GM18861 (cell line): ENCODE measurements at regions not wholly inside any gene's neighbourhood (a gene's known extent, or its start where the extent isn't known, plus 50 kb on each side); places are given as distances from the start of the nearest gene placed in this dataset.

Source experiments
- ATAC-seq: cut with Tn5 transposase; IDR thresholded peaks from one replicate; pipeline ENCODE4 v1.9.1; 2021; ENCODE audit not compliant: unreplicated experiment

DNA sequence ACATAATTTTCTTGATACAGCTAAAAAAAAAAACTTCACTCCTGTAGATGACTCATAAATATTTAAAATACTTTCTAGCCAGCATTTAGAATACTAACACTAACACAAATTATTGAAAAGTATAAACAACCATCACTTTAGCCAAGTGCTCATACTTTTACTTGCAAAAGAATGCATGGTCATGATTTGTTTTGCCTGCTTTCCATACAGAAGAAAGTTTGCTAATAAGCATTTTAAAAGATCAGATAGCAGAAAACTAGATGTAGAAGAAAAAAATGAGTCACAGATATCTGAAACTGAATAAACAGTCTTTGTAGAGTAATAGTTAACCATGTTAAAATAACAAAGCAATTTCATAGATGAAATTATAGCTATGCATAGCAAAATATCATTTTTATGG lies 2280.4 kb upstream of the PCDH20 start:
- no peak for ATAC-seq

DNA sequence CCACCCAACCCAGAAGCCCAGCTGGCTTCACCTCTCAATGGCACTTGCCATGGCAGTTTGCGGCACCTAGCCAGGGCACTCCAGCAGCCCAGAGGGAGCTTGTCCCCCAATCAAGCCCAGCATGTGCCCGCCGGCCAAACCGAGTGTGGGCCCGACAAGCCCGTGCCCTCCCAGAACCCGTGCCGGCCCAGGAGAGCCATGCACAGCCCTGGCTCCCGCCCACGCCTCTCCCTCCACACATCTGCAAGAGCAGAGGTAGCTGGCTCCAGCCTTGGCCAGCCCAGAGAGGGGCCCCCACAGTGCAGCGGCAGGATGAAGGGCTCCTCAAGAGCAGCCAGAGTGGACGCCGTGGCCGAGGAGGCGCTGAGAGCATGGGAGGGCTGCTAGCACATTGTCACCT lies 2278.0 kb upstream of the PCDH20 start:
- no peak for ATAC-seq

DNA sequence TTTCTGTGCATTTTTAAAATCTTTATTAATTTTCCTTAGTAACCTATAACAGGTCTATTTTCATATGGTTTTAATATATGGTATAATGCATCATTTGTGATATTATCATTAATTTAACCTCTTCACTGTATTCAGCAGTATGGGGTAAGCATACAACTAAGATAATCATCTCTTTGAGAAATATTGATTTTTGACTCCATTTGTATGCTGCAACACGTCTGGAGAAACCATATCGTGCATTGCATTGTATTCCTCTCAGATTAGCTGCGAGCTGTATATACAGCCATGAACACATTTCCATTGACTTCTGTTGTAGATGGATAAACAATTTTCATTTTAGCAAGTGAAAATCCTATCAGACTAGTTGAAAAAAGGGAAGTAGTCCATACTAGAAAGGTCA lies 2275.8 kb upstream of the PCDH20 start:
- ATAC-seq = no peak

DNA sequence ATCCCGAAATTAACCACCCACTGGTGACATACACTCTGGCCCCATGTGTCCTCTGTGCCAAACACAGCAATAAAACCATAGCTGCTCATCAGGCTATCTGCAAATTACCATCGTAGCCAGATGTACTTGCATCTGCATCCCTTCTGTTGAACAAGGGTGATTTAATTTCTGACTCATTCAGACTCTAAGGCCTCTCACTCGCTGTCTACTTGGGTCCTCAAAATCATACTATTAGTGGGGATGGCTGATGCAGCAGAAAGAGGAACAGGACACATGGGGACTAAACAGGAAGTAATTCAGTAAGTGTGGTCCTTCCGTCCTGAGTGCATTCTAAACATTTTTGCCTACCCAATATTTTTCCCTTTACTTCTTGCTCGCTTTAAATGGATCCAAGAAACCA lies 2275.0 kb upstream of the PCDH20 start:
- ATAC-seq = no peak

DNA sequence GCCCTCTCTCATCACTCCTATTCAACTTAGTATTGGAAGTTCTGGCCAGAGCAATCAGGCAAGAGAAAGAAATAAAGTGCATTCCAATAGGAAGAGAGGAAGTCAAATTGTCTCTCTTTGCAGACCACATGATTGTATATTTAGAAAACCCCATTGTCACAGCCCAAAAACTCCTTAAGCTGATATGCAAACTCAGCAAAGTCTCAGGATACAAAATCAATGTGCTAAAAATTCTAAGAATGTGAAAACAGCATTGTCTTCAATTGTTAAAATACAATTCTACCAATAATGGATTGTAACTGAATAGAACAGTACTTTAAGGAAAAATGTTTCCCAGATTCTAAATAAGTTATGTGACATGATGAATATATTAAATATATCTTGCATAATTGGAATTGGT lies 2269.2 kb upstream of the PCDH20 start:
- ATAC-seq = no peak

DNA sequence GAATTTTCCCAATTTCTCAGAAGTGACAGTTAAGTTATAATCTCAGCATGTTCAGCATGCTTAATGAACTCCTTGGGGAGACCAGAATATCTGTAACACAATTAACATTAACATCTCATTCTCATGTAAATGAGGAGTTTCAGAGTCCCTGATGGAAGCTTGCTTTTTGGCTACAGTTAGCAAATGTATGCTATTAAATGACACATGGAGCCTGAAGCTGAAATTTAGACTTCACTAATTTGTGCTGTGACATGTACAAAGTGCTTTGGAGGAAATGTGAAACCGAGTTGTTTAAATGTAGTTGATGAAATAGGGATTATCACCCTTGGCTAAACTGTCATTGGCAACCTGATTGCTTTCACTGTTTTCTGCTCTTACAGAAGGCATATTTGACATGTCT lies 2265.1 kb upstream of the PCDH20 start:
- no peak for ATAC-seq

DNA sequence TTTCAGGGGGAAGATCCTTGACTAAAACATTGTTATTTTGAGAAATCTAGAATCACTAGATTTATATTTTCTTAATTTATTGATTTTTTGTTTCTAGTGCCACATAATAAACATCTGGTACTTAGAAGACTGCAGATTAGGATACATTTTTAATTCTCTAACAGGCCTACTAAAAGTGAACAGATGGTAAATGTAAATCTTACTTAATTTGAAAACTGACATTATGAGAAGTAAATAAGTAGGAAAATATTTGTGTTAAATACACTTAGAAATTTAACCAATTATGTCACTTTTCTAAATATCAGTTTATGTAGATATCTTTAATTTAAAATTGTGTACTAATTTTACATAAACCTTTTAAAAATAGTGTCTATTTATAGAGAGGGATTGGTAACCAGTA lies 2255.6 kb upstream of the PCDH20 start:
- no peak for ATAC-seq

DNA sequence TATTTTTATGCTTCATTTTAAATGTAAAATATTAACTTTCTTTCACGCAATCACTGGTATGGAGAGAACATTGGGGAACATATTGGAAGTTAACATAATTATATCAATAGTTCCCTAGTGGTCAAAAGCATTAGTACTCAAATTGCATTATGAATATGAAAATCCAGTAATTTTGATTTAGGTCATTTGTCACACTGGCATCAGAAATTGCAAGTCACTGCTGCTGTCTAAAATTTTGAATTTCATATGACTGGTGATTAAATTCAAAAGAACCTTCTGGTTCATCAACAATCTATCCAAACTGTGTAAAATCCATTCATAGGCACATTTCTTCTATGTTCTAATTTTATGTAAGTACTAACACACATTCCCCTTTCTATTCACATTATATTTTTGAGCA lies 2235.7 kb upstream of the PCDH20 start:
- ATAC-seq = no peak

DNA sequence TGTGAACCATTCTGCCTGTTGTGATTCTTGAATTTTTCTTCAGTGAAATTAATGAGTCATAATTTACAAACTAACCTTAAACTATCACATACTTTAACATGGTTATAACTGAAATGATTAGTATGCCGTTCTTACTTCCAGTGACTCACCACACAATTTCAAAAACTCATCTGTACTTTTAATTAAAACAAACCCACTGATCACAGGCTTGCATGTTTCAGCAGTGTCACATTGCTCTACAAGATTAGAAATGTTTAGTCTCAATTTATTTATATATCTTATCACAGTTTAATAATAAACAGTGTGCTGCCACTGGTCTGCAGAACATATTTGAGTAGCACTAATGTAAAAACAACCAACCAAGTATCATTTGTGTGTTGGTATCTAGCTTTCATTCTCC lies 2227.9 kb upstream of the PCDH20 start:
- no peak for ATAC-seq

DNA sequence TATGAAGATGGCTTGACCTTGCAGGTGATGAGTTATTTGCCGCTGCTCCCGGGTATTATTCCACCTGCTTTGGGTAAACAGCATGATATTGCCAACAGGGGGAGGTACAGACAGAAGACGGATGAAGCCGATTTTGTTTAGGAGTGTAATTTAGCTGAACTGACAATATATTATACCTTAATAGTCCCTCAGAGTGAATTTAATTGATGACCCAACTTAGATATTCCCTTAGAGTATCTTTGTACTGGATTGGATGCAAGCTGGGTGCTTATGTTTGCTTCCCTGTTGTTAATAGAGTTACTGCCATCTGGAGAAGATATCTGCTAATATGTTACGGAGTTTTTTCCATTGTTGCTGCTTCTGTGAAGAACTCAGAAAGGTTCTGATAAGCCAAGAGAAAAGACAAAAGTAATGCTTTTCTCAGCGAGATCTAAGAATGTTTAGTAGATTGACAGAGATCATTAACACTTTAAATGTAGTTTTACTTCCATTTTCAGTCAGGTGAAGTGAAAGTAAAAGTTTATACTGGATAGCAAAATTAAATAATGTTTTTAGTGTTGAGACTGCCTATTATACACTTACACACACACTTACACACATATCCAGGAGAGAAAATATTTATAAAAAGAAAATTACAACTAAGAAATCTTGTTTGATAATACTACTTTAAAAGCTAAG lies 2220.8 kb upstream of the PCDH20 start:
- no peak for ATAC-seq

DNA sequence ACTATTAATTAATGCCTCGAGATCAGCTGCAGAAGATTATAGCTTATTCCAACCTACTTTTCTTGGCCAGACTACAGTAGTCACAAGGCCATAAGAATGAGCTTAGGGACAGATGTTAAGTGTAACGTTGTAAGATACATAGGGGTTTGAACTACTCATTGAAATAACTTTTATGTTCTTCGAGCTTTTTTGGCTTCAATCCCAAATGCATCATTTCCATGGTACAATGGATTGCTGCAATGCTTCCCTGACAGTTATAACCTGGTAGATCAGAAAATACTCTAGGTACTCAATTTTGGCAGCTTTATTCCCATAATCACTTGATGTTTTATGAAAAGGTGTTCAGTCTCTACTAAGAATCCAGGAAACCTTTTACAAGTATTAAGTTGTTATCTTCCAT lies 2216.7 kb upstream of the PCDH20 start:
- no peak for ATAC-seq

DNA sequence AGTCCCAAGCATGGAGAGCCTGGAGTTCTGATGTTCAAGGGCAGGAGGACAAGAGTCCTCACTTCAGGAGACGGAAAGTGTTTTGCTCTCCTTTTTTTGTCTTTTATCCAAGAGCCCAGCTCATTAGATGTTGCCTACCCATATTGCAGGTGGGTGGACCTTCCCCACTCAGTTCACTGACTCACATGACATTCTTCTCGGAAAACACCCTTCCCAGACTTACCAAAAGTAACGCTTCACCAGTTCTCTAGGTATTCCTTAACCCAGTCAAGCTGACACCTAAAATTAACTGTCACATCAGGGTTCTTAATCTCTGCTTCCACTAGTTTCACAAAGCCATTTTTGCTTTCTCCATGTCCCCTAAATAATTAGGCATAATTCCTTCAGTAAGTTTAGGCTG lies 2215.4 kb upstream of the PCDH20 start:
- no peak for ATAC-seq

DNA sequence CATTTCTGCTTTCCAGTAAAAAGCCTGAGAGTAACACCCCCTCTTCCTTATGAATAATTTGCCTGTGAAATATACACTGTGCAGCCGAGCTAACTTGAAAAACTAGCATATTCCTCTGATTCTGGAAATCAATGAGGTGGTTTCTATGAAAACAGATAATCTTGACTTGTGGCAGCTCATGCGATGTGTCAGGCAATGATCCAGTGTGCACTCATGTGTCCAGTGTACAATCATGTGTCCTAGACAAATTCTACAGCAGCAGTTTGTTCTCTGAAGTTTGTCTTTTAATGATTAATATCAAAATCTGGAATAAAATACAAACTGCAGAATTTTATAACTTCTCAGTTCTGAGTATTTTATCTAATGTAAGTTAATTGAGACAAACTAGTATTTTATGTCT lies 2213.9 kb upstream of the PCDH20 start:
- no peak for ATAC-seq

DNA sequence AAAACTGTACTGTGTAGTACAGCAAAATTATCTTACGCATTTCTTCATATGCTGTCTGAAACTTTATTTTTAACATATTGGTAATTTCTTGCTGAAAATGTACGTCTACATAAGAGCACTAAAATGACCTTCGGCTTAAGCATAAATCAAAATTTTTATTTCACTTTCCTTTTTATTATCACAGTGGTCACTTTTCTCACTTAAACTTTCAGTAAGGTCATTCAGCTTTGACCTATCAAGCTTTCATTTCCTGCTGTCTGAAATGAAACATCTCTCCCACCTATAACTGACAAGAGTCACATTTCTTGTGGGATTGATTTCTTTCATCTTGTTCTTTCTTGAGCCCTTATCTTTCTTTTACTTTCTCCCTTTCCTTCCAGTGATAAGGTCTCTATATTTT lies 2212.7 kb upstream of the PCDH20 start:
- no peak for ATAC-seq

DNA sequence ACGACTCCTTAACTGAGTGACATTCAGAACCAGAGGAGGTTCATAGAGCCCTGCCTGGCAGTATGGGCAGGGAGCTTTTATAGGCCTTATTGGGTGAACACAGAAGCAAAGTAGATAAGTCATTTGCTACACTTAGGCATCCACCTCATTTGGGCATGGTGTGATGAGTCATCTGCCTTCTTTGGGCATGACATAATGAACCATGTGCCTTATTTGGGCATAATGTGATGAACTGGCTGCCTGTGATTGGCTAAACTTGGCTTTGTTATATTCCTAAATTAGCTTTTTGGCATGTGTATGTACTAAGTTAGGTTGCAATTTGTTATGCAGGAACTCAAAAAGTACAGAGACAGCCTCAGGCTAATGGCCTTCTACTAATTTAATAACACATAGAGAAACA lies 2210.2 kb upstream of the PCDH20 start:
- no peak for ATAC-seq

DNA sequence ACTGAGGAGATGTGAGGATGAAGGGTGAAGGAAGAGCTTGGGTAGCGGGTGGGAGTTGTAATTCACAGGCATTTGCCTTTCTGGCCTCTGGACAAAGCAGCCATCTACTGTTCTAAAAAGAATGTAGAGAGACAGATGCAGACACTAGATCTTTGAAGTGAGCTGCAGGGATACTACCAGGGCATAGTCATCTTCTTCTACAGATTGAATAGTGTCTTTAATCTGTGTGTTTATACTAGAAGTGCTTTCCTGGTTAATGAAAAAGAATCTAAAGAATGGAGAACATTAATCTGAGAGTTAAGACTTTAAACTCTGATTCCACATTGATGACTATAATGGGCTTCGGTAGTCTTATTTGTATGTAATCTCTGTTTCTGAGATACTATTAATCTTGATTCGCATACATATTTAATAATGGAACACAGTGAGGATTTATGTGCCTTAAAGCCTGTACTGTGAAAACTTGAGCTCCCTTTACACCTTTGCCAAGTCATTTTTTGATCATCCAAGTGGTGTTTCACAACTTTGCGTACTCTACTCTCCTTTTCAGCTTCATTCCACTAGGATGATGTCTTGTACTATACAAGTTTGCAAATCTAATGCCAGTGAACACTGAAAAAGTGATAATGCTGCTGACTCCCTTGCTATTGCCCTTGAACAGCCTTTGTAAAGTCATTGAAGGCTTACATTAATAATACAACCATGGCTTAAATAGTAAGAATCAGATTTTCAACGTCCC lies 2199.4 kb upstream of the PCDH20 start:
- no peak for ATAC-seq

DNA sequence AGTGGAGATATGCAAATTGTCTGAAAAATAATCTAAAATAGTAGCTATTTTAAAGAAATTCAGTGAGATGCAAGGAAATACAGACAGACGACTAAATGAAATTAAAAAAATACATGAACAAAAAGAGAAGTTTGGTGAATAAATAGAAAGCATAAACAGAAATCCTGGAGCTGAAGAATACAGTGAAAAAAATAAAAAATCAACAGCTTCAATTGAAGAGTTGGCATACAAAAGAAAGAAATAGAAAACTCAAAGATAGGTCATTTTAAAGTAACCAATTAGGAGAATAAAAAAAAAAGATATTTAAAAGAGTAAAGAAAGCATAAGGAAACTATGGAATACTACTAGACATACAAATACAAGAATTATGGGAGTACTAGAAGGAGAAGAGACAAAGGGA lies 2191.5 kb upstream of the PCDH20 start:
- ATAC-seq = no peak

DNA sequence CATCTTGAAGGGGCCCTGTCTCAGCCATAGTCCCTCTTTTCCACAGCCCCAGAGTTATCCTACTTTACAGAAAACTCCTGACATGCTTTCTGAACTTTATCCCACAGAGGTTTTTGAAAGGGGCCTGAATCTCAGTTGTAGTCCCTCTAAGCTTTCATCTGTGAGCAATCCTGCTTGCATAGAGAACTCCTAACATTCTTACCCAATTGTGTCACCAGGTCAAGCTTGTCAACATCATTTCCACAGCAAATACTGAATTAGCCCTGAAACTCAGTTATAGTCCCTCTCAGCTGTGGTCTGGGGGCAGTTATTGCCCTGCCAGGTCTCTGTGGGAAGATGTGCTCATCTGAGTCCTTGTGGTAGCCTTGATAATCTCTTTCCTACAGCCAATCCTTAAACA lies 2190.3 kb upstream of the PCDH20 start:
- no peak for ATAC-seq

DNA sequence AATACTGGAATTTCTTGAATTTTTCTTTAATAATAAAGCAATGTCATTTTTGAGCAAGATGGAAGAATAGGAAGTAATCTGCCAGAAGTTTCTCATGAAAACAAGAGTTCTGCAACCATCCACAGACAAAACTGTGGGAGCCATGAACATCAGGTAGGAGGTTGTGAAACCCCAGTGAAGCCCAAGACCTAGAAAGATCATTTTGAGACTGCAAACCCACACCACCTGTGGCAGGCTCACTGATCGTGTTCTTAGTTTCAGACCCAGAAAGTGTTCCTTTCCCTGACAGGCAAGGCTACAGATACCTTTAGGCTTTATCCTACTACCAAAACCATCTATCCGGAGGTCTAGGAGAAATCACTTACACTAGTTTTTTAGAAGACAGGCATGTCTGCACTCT lies 2189.8 kb upstream of the PCDH20 start:
- ATAC-seq = no peak

DNA sequence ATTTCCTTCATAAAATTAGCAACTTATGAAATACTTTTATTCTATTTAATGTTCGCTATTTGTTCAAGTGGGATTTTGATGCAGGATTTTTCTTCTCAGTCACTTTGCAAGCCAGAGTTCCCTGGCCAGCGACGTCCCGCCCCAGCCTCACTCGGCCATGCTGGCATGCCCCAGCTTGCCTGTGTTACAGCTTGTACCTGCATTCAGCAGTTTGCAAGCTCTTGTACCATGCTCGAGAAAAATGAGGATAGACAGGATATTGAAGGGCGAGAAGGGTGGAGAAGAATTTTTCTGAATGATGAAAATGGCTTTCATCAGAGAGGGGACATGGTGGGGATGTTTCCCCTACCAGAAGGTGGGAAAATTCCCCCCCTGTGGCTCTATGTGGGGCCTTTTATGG lies 2180.2 kb upstream of the PCDH20 start:
- no peak for ATAC-seq

DNA sequence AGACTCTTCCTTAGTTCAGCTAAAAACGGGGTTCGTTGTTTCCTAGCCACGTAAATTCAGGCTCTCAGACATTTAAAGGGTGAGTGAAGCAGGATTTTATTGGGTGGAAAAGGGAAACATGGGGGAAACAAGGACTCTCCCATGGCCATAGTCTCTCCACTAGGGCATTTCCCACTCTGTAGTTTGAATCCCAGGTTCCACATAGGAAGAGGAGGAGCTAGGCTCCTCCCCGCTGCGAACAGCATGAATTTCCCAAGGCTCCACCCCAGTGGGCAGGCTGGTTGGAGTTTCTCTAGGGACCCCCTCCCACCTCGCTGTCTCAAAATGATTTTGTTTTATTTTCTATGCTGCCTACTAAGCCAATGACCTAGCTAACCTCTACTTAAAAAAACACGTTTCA lies 2170.8 kb upstream of the PCDH20 start:
- no peak for ATAC-seq

DNA sequence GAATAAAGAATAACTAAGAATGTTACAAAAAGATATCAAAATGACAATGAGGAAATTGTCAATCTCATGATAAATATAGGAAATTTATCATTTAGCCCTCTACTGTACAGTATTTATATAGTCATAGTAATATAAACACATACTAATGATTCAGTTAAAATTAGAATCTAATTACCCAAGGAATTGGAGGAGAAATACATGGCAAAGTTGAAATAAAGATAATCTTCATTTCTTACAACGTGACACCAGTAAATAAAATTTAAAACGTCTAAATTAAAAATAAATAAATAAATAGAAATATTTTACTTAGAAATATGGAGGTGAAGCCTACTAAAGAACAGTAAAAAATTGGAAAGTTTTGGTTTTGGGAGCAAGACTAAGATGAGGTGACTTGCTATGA lies 2163.1 kb upstream of the PCDH20 start:
- no peak for ATAC-seq

DNA sequence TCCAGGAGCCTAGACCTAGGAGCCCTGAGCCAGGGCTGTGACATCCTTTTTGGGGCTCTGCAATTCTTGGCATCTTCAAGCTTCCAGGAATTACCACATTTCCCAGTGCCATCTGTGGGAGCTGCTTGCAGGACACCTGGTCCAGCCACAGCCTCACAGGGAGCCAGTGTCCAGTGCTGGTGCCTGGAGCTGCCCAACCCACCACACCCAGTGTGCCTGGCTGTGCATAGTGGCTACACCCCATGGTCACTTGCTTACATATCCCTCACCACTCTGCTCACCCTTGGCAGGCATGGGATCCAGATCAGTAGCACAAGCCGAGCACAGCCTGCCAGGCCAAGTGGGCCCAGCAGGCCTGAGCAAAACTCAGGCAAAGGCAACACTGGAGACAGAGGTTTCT lies 2151.4 kb upstream of the PCDH20 start:
- no peak for ATAC-seq
